Naive thymus-derived CD4-positive, alpha-beta T cell (primary cell): ENCODE measurements at regions not wholly inside any gene's neighbourhood (a gene's known extent, or its start where the extent isn't known, plus 50 kb on each side); places are given as distances from the start of the nearest gene placed in this dataset.
A peak's percentile ranks its signal among the peaks of the same experiment; 100 is the strongest.
"Not testable (repeated sequence)": the region's sequence is repeated elsewhere in the genome, so short reads cannot be mapped to it uniquely, and the experiment has no call there.

Experiments
- ATAC-seq: fragments of 150-1000 bp; cut with Tn5 transposase; 2 replicates; pipeline ENCODE4 v1.10.0; 2021; ENCODE audit warnings: mild to moderate bottlenecking, moderate library complexity
- CTCF ChIA-PET: fragments of 350-600 bp; sonication (Branson Sonifier 250); formaldehyde crosslinking; loops from one replicate; lab custom pipeline; 2021; ENCODE audit warnings: antibody characterized with exemption; lab: Charles Lee
- POLR2A ChIA-PET: fragments of 350-600 bp; sonication (Branson Sonifier 250); formaldehyde crosslinking; loops from one replicate; lab custom pipeline; 2021; ENCODE audit warnings: antibody characterized with exemption, inconsistent platforms; lab: Charles Lee
- DNase-seq, 9 donors: peaks; one replicate each; pipeline versions ENCODE4 v3.0.0 to v3.0.0-alpha.2; 2020 to 2022; ENCODE audit warnings: mixed read lengths in 1 of 9
- H3K27ac ChIP-seq: one replicate; pipeline ENCODE4 v1.7.0; 2013; ENCODE audit warnings: mild to moderate bottlenecking, low read depth, low read length, moderate library complexity
- H3K27me3 ChIP-seq, 2 donors: one replicate each; pipeline ENCODE4 v1.7.0; 2013; ENCODE audit warnings: low read length in 2 of 2, mild to moderate bottlenecking in 2 of 2, moderate library complexity in 2 of 2; ENCODE audit not compliant: control insufficient read depth in 2 of 2, insufficient read depth in 2 of 2
- H3K36me3 ChIP-seq, 3 experiments: 1 replicate in 2 of 3; 2 replicates in 1 of 3; pipeline ENCODE4 v1.7.0; 2013; ENCODE audit warnings: low read length in 3 of 3, mild to moderate bottlenecking in 3 of 3, moderate library complexity in 1 of 3; ENCODE audit not compliant: insufficient read depth in 3 of 3, control insufficient read depth in 2 of 3
- H3K4me1 ChIP-seq, 2 donors: one replicate each; pipeline ENCODE4 v1.7.0; 2013; ENCODE audit warnings: low read length in 2 of 2, mild to moderate bottlenecking in 2 of 2, moderate library complexity in 1 of 2; ENCODE audit not compliant: control insufficient read depth in 2 of 2, insufficient read depth in 2 of 2
- H3K4me3 ChIP-seq: 2 replicates; pipeline ENCODE4 v1.7.0; 2013; ENCODE audit warnings: mild to moderate bottlenecking, low read length
- H3K9me3 ChIP-seq, 3 experiments: 1 replicate in 2 of 3; 2 replicates in 1 of 3; pipeline ENCODE4 v1.7.0; 2013; ENCODE audit warnings: low read length in 3 of 3; ENCODE audit not compliant: control insufficient read depth in 2 of 3
- H3K27ac Mint-ChIP-seq, 9 donors: one replicate each; pipeline ENCODE4 v1.8.0; 2020 to 2022; ENCODE audit warnings: mixed read lengths in 9 of 9, mild to moderate bottlenecking in 8 of 9, moderate library complexity in 5 of 9, inconsistent platforms in 2 of 9
- H3K27me3 Mint-ChIP-seq, 5 donors: one replicate each; pipeline ENCODE4 v1.8.0; 2021 to 2022; ENCODE audit warnings: mixed read lengths in 5 of 5, mild to moderate bottlenecking in 1 of 5
- H3K36me3 Mint-ChIP-seq, 5 donors: one replicate each; pipeline ENCODE4 v1.8.0; 2020 to 2022; ENCODE audit warnings: mixed read lengths in 5 of 5, mild to moderate bottlenecking in 3 of 5, inconsistent platforms in 1 of 5
- H3K4me1 Mint-ChIP-seq, 7 donors: one replicate each; pipeline ENCODE4 v1.8.0; 2020 to 2022; ENCODE audit warnings: mixed read lengths in 7 of 7, mild to moderate bottlenecking in 3 of 7, inconsistent platforms in 1 of 7
- H3K4me3 Mint-ChIP-seq, 10 donors: one replicate each; pipeline ENCODE4 v1.8.0; 2020 to 2022; ENCODE audit warnings: mild to moderate bottlenecking in 10 of 10, mixed read lengths in 10 of 10, moderate library complexity in 6 of 10, inconsistent platforms in 2 of 10
- H3K9me3 Mint-ChIP-seq, 11 donors: one replicate each; pipeline ENCODE4 v1.8.0; 2020 to 2022; ENCODE audit warnings: mixed read lengths in 11 of 11, mild to moderate bottlenecking in 4 of 11, inconsistent platforms in 1 of 11, moderate library complexity in 1 of 11
- intact Hi-C, 2 donors: fragments of 100-400 bp; cut with micrococcal nuclease; formaldehyde crosslinking; loops; one replicate each; pipeline ENCODE4 v1.15.1; 2023

GRCh38 chr6:28682542-28682941 lies 156.9 kb downstream of the GPX5 start:
- CTCF ChIA-PET: no interaction called here
- Mint-ChIP-seq H3K27me3 (peaks cover 63 to 85% (median 76%) of the 10 kb centered on the region in 5 donors), H3K9me3 (no peaks in the 10 kb centered on the region), H3K4me1 (peaks cover 0 to 17% (median 0%) of the 10 kb centered on the region in 7 donors), H3K4me3 (no peak overlapping the region), H3K36me3 (no peaks in the 10 kb centered on the region), H3K27ac (no peak overlapping the region)
- Histone ChIP-seq H3K27ac (no peak overlapping the region), H3K4me1 (no peaks in the 10 kb centered on the region), H3K9me3 (no peaks in the 10 kb centered on the region), H3K27me3 (peaks cover 0 to 3% of the 10 kb centered on the region in 2 donors), H3K36me3 (no peaks in the 10 kb centered on the region), H3K4me3 (no peak overlapping the region)
- intact Hi-C loops: loop anchor here in 1 of 2 donors (5.0 to 10.0 kb wide), 2 partner anchors 910 to 1498 kb away; no protein-coding TSS in a partner anchor
- DNase-seq: no peak
- ATAC-seq: no peak
- POLR2A ChIA-PET: no interaction called here

- H3K9me3 ChIP-seq, DNase-seq, H3K4me1 ChIP-seq, H3K27ac ChIP-seq, ATAC-seq, CTCF ChIA-PET, H3K36me3 Mint-ChIP-seq, H3K9me3 Mint-ChIP-seq, H3K27ac Mint-ChIP-seq, H3K27me3 ChIP-seq, H3K4me3 ChIP-seq, POLR2A ChIA-PET, H3K36me3 ChIP-seq, H3K4me3 Mint-ChIP-seq: not testable (repeated sequence)
- peaks cover 0 to 17% (median 0%) of the 10 kb centered on the region in 7 donors for H3K4me1 Mint-ChIP-seq
- peaks cover 65 to 85% (median 76%) of the 10 kb centered on the region in 5 donors for H3K27me3 Mint-ChIP-seq
- intact Hi-C loops: loop anchor here in 1 of 2 donors (5.0 to 10.0 kb wide), 2 partner anchors 911 to 1498 kb away; no protein-coding TSS in a partner anchor
These were observed 157.4 kb downstream of the GPX5 start for GRCh38 chr6:28682956-28683685.

- Histone ChIP-seq H3K4me1 (no peaks in the 10 kb centered on the region), H3K4me3 (no peak overlapping the region), H3K27ac (no peak overlapping the region), H3K27me3 (no peaks in the 10 kb centered on the region), H3K9me3 (no peaks in the 10 kb centered on the region), H3K36me3 (no peaks in the 10 kb centered on the region)
- DNase-seq: peak in 7 of 9 donors; percentile 17 to 50 (median 40)
- Mint-ChIP-seq H3K9me3 (no peaks in the 10 kb centered on the region), H3K27me3 (peaks cover 66 to 89% (median 80%) of the 10 kb centered on the region in 5 donors), H3K27ac (no peak overlapping the region), H3K36me3 (no peaks in the 10 kb centered on the region), H3K4me1 (peaks cover 0 to 17% (median 0%) of the 10 kb centered on the region in 7 donors), H3K4me3 (no peak overlapping the region)
- intact Hi-C loops: loop anchor here (1.0 to 10.0 kb wide), 4 partner anchors 188 to 1499 kb away; no protein-coding TSS in a partner anchor
- peak; percentile 80 for ATAC-seq
- ChIA-PET CTCF (interaction anchor here (1.0 to 2.2 kb wide), 3 partner anchors 188 to 337 kb away, joined by 4 to 9 read pairs (median 8); no protein-coding TSS in a partner anchor), POLR2A (no interaction called here)
These were observed 158.4 kb downstream of the GPX5 start for GRCh38 chr6:28683945-28684538.

- H3K4me3 Mint-ChIP-seq, H3K27ac ChIP-seq, H3K4me3 ChIP-seq, ATAC-seq, DNase-seq, H3K27me3 ChIP-seq, H3K9me3 Mint-ChIP-seq, H3K4me1 ChIP-seq, H3K27ac Mint-ChIP-seq, H3K36me3 ChIP-seq, H3K9me3 ChIP-seq, POLR2A ChIA-PET, H3K36me3 Mint-ChIP-seq: not testable (repeated sequence)
- CTCF ChIA-PET: interaction anchor here (1.2 to 2.2 kb wide), 2 partner anchors 190 to 908 kb away, joined by 3 to 8 read pairs; no protein-coding TSS in a partner anchor
- H3K27me3 Mint-ChIP-seq: peaks cover 75 to 91% (median 83%) of the 10 kb centered on the region in 5 donors
- H3K4me1 Mint-ChIP-seq: peaks cover 0 to 17% (median 0%) of the 10 kb centered on the region in 7 donors
- intact Hi-C loops: loop anchor here (1.0 to 10.0 kb wide), 6 partner anchors 151 to 1501 kb away; no protein-coding TSS in a partner anchor
These were observed 160.3 kb downstream of the GPX5 start for GRCh38 chr6:28685960-28686359.

- H3K36me3 Mint-ChIP-seq, H3K9me3 ChIP-seq, ATAC-seq, H3K9me3 Mint-ChIP-seq, H3K36me3 ChIP-seq, H3K4me3 Mint-ChIP-seq, H3K27ac Mint-ChIP-seq, POLR2A ChIA-PET, H3K4me1 ChIP-seq, H3K27ac ChIP-seq, H3K4me3 ChIP-seq, H3K27me3 ChIP-seq: not testable (repeated sequence)
- peaks cover 75 to 91% (median 82%) of the 10 kb centered on the region in 5 donors for H3K27me3 Mint-ChIP-seq
- intact Hi-C loops: loop anchor here (1.0 to 10.0 kb wide), 6 partner anchors 151 to 1502 kb away; no protein-coding TSS in a partner anchor
- CTCF ChIA-PET: interaction anchor here (0.8 to 0.9 kb wide), 3 partner anchors 150 to 329 kb away, joined by 3 to 4 read pairs (median 4); no protein-coding TSS in a partner anchor
- H3K4me1 Mint-ChIP-seq: peaks cover 0 to 17% (median 0%) of the 10 kb centered on the region in 7 donors
- DNase-seq: peak in 7 of 9 donors; percentile 33 to 65 (median 50)
These were observed 160.9 kb downstream of the GPX5 start for GRCh38 chr6:28686446-28687027.

- DNase-seq, H3K36me3 ChIP-seq, H3K27me3 ChIP-seq, H3K9me3 Mint-ChIP-seq, H3K4me3 Mint-ChIP-seq, POLR2A ChIA-PET, ATAC-seq, H3K4me3 ChIP-seq, H3K36me3 Mint-ChIP-seq, H3K27ac ChIP-seq, H3K27ac Mint-ChIP-seq, H3K4me1 ChIP-seq, H3K9me3 ChIP-seq: not testable (repeated sequence)
- Mint-ChIP-seq H3K4me1 (peaks cover 0 to 18% (median 0%) of the 10 kb centered on the region in 7 donors), H3K27me3 (peaks cover 74 to 92% (median 82%) of the 10 kb centered on the region in 5 donors)
- CTCF ChIA-PET: interaction anchor here (0.8 to 0.9 kb wide), 3 partner anchors 149 to 329 kb away, joined by 3 to 4 read pairs (median 4); no protein-coding TSS in a partner anchor
- intact Hi-C loops: loop anchor here in 1 of 2 donors (10.0 kb wide), 1 partner anchor 1503 kb away; no protein-coding TSS in a partner anchor
These were observed 161.8 kb downstream of the GPX5 start for GRCh38 chr6:28687309-28687981.
